ENCODE measurements at regions not wholly inside any gene's neighbourhood (a gene's known extent, or its start where the extent isn't known, plus 50 kb on each side); places are given as distances from the start of the nearest gene placed in this dataset.
A peak's percentile ranks its signal among the peaks of the same experiment; 100 is the strongest.

GRCh38 chr2:205902041-205902899, 183.7 kb downstream of the INO80D start:
- no peak for DNase-seq

- DNase-seq, result no peak
Observed at GRCh38 chr2:205901491-205901890, 184.5 kb downstream of the INO80D start.

DNA sequence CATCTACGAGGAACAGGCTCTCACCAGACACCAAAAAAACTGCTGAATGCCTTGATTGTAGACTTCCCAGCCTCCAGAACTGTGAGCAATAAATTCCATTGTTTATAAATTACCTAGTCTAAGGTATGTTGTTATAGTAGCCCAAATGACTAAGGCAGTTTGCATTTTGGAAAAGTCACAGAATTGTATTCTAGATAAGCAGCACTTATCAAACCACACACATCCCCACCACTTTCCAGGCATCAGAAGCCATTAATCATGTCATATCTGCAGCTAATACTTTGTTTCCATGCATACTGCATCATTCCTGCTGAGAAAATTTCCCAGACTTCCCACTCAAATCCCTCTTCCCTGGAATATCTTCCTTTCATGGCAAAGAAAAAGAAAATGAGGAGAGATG, 187.2 kb downstream of the INO80D start:
- DNase-seq, result no peak

DNA sequence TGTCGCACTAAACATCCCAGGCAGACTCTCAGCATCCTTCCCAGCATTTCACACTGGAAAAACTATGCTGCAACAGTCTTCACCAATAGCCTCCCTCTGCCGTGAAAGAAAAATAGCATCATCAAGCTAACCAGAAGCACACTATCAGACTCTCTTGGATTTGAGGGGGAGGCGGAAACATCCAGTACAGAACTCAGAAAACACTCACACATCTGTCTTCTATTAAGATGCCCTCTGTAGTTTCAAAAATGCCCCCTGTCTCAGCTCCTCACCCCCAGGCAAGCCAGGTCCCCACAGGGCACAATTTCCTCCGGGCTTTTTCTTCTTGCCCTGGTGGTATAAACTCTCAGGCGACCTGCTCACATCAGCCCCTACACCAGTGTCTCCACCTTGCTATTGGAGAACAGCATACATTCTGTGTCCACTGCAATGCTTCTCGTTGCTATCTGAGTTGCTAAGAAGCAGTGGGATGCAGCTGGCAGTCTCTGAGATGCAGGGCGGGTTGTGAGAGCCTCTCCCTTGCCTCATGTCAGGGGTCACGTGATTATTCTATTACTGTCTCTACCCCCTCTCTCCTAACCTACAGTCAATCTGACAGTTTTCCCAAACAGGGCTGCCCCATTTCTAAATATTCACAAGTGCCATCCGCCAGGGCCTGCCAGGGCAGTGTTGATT, 189.9 kb downstream of the INO80D start:
- peak in 1 of 56 donors; percentile 33 for DNase-seq

GRCh38 chr2:205892665-205893259, 193.2 kb downstream of the INO80D start:
- no peak for DNase-seq

DNA sequence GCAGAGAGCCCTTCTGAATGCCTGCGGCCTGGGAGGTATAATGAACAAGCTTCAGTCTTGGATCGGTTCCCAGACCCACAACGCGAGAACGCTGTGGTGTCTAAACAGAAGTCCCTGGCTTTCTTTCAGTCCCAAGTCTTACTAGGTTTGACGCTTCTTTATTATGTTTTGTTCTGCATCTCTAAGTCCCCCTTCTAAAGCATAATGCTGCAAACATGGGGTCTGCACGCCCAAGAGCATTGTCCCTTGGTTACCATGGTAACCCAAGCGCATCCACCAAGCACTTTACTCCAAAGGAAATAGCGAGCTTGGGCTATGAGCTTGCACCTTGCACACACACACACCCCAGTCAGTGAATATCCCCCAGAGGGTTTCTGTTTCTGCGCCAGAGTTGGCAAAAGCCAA, 193.7 kb downstream of the INO80D start:
- DNase-seq, result peak in 16 of 56 donors; percentile 0 to 51 (median 8)

- no peak for DNase-seq
Observed at GRCh38 chr2:205889114-205889513, 196.9 kb downstream of the INO80D start.

DNA sequence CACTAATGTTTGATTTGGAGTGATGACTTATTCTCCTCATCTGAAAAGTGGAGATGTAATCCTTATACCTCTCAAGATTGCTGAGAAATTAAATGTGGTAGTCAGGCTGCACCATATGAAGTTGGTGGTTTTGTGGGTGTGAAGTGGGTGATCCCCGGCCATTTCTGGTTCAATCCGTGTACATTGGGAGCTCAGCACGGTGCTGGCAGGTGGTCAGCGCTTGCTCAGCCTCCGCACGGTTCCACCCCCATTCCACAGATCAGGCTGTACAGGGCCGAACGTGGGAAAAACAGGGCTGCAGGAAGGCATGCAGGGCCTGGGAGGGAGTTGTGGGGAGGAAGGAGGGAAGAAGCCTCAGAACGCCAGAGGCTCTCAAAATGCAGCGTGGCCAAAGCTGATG, 198.3 kb downstream of the INO80D start:
- DNase-seq, result no peak

DNA sequence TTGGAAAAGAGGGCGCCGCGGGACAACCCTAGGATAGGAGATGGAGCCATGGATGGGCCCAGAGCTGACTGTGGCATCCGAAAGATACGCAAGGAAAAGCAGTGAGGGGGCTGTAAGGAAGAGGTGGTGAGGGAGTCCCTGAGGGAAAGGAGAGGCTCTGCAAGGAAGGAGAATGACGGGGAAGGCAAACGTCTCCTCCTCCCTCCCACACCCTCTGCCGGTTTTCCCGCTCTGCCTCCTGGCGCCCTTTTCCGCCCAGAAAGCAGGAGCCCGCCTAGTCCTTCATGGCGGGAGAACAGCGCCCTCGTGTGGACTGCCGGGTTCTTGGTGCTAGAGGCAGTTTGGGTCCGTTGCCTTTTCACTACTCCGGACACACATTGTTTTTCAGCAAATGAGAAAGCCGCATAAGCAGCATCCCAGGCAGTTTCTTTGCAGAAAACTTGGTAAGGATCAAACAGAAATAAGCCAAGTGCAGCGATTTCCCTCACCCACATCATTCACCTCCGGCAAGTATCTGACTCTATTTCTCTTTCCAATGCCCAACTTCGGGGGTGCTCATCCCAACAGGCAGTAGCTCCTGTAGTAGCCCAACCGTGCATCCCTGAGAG, 200.4 kb downstream of the INO80D start:
- DNase-seq, result peak in 54 of 56 donors; percentile 2 to 83 (median 46)

DNA sequence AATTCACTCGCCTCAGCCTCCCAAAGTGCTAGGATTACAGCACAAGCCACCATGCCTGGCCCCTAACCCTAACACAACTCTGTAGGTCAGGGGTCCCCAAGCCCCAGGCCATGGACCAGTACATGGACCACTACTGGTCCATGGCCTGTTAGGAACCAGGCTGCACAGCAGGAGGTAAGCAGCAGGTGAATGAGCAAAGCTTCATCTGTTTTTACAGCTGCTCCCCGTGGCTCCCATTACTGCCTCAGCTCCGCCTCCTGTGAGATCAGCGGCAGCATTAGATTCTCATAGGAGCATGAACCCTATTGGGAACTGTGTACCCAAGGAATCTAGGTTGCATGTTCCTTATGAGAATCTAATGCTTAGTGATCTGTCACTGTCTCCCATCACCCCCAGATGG, 201.7 kb downstream of the NRP2 start:
- no peak for DNase-seq

DNA sequence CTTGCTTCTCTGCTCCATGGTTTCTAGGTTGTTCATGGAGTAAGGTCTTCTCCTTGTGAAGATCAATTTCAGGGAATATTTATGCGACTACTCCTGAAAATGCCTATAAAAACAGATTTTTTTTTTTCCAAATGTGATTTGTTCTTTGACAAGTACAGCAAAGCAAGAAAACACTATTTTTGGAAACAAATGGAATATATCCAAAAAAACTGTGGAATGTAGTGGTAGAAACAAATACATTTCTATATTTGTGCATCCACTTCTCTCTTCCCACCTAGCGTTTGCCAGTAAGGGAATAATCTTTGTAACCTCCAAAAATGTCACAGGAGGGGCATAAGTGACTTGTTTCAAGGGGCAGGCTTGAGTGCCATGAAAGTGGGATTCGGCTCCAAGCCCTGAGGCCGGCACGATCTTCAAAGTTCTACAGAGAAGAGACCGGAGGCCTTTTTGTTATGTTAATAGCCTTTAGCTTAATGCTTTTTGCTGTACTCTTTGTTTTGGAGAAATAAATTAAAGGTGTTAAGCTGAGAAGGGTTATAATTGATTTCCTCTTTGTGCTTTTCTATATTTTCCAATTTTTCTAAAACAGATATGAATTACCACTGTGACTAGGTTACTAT, 200.6 kb downstream of the NRP2 start:
- no peak for DNase-seq

DNA sequence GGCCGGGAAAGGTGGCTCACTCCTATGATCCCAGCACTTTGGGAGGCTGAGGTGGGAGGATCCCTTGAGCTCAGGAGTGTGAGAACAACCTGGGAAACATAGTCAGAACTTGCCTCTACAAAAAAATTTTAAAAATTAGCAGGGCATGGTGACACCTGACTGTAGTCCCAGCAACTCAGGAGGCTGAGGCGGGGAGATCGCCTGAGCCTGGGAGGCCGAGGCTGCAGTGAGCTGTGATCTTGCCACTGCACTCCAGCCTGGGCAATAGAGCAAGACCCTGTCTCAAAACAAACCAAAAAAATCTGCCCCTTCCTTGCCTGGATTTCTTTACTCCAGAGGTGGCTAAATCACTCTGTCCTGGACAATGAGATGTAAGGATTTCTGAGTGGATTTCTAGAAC, 197.7 kb downstream of the NRP2 start:
- DNase-seq, result no peak

- no peak for DNase-seq
Observed at GRCh38 chr2:205878999-205879762, 196.9 kb downstream of the NRP2 start.

DNA sequence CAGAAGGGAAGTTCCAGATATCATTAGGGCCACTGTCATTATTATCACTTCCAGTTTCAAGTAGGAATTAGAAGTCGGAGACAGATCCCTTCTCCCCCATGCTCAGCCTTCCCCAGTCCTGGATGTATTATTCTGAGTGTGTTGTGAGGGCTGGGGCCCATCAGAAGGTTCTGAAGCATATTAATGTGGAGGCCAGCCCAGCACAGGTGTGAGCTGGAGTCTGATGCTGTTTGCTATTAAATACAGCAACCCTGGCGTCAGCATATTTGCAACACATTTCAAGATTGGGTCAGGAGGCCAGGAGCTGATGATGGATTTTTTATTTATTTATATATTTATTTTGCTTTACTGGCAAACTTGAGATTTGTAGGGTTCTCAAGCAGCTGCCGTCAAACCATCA, 195.2 kb downstream of the NRP2 start:
- no peak for DNase-seq

DNA sequence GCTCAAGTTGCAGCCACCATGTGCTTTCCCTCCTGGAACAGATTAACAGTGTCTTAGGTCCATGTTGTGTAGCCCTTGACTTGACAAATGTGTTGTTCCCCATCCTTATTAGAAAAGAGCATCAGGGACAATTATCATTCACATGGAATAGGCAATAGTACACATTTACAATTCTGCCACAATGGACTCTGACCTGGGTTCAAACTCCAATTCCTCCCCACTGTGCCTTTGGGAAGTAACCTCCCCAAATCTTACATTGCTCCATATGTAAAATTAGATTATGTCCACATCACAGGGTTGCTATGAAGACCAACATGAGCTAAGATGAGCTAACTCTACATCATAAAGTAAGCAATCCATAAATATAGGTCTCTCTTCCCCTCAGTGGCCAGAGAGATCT, 193.8 kb downstream of the NRP2 start:
- DNase-seq, result no peak

GRCh38 chr2:205872716-205873115, 190.4 kb downstream of the NRP2 start:
- no peak for DNase-seq

DNA sequence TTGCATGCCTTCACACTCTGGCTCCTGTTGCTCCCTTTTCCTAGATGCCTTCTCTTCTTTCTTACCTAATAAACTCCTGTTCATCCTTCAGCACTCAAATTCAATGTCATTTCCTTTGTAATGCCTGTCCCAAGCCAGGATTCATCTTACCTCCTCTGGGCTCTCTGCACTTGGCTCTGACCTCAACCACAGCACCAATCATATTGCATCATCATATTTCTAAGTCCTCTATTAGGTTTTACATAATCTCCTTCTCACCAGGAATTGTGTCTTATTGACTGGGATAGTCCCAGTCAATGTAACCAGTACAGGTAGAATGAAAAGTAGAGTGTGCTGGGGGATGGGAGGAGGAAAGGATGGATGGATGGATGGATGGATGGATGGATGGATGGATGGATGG, 187.1 kb downstream of the NRP2 start:
- DNase-seq, result no peak

- no peak for DNase-seq
Observed at GRCh38 chr2:205868773-205869333, 186.6 kb downstream of the NRP2 start.

DNA sequence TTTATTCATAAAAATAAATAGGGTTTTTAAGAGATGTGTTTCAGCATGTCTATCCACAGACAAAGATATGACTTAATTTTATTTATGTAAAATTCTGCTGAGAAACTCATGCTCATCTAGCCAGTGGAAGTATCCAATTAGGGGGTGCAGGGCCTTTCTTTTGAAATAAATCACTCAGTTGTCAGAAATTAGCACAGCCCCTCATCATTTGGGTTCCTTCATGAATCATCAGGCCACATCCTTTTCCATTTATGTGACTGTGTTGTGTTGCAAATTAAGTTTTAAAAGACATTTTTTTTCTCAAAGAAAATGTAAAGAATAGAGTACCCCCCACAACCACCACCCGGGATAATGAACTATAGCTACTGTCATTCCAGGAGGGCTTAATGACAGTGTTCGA, 185.8 kb downstream of the NRP2 start:
- no peak for DNase-seq

DNA sequence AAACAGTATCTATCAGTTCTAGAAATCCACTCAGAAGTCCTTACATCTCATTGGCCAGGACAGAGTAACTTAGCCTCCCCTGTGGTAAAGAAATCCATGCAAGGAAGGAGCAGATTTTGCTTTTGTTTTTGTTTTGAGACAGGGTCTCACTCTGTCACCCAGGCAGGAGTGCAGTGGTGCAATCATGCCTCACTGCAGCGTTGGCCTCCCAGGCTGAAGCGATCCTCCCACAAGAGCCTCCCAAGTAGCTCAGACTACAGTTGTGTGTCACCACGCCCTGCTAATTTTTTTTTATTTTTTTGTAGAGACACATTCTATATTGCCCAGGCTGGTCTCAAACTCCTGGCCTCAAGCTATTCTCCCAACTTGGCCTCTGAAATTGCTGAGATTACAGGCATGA, 185.1 kb downstream of the NRP2 start:
- no peak for DNase-seq
